ENCODE measurements at regions not wholly inside any gene's neighbourhood (a gene's known extent, or its start where the extent isn't known, plus 50 kb on each side); places are given as distances from the start of the nearest gene placed in this dataset.

DNA sequence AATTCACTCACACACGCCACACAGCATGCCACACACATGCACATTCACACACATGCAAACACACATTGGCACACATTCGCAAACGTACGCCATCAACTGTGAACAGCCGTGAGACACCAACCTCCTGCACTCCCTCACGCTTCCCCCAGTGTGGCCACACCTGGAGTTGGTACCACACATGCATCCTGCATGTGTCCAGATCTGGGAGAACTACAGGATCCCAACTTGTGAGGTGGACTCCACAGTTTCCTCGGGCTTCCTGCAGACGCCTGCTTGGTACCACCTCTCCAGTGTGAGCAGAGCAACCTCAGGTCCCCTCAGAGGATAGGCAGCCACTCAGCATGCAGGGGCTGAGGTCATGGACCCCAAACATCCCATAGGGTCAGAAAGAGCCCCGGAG lies 239.0 kb downstream of the EIPR1 start:
- no peak for DNase-seq (ENCODE audit: low read depth)
- H3K4me3 ChIP-seq (ENCODE audit: low read length): no peak overlapping the region
- TF ChIP-seq, protein P1, sequence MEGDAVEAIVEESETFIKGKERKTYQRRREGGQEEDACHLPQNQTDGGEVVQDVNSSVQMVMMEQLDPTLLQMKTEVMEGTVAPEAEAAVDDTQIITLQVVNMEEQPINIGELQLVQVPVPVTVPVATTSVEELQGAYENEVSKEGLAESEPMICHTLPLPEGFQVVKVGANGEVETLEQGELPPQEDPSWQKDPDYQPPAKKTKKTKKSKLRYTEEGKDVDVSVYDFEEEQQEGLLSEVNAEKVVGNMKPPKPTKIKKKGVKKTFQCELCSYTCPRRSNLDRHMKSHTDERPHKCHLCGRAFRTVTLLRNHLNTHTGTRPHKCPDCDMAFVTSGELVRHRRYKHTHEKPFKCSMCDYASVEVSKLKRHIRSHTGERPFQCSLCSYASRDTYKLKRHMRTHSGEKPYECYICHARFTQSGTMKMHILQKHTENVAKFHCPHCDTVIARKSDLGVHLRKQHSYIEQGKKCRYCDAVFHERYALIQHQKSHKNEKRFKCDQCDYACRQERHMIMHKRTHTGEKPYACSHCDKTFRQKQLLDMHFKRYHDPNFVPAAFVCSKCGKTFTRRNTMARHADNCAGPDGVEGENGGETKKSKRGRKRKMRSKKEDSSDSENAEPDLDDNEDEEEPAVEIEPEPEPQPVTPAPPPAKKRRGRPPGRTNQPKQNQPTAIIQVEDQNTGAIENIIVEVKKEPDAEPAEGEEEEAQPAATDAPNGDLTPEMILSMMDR (conservative IDR thresholded peaks at IDR 0.05; ENCODE audit: low read length): no peak

DNA sequence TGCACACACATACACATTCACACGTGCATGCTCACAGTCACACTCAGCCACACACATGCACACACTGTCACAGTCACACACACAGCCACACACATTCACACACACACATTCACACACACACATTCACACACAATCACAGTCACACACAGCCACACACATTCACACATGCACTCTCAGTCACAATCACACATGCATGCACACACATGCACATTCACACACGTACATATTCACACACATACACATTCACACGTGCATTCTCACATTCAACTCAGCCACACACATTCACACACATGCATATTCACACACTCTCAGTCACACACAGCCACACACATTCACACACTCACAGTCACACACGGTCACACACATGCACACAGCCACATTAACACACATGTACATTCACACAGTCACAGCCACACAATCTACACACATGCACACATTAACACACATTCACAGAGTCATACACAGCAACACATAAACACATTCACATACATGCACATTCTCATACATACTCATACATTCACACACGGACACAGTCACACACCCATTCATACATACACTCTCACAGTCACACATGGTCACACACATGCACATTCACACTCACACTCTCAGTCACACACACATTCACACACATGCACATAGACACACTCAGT lies 239.8 kb downstream of the EIPR1 start:
- H3K4me3 ChIP-seq (ENCODE audit: low read length): no peak overlapping the region
- TF ChIP-seq, protein P1 (conservative IDR thresholded peaks at IDR 0.05; ENCODE audit: low read length): no peak
- no peak for DNase-seq (ENCODE audit: low read depth)

DNA sequence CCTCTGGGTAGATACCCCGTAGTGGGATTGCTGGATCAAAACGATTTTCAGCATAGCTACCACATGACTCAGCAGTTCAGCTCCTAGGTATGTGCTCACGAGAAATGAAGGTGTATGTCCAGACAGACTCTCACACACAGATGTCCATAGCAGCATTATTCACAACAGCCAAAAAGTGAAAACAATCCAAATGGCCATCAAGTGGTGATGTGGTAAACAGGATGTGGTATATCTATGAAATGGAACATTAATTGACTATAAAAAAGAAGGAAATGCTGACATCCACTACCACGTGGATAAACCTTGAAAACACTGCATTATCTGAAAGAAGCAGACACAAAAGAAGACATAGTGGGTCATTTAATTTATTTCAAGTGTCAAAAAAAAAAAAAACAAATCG lies 241.9 kb downstream of the EIPR1 start:
- no peak overlapping the region for H3K4me3 ChIP-seq (ENCODE audit: low read length)
- TF ChIP-seq, protein P1 (conservative IDR thresholded peaks at IDR 0.05; ENCODE audit: low read length): no peak
- DNase-seq (ENCODE audit: low read depth): no peak

DNA sequence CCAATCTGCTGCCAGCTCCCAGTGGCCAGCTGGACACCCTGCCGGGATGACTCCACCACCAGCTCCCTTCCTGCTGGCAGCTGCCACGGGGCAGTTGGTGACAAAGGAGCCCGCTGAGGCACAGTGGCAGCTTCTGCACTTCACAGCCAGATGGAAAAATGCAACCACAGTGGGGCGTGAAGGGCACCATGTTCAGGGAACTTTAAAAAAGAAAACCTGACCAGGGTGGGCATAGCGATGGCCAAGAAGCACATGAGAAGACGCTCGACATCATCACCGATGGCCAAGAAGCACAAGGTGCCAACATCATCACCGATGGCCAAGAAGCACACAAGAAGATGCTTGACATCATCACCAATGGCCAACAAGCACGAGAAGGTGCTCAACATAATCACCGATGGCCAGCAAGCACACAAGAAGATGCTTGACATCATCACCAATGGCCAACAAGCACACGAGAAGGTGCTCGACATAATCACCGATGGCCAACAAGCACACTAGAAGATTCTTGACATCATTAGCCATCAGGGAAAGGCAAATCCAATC lies 243.5 kb downstream of the EIPR1 start:
- no peak for DNase-seq (ENCODE audit: low read depth)
- H3K4me3 ChIP-seq (ENCODE audit: low read length): no peak overlapping the region
- TF ChIP-seq, protein P1 (conservative IDR thresholded peaks at IDR 0.05; ENCODE audit: low read length): no peak

DNA sequence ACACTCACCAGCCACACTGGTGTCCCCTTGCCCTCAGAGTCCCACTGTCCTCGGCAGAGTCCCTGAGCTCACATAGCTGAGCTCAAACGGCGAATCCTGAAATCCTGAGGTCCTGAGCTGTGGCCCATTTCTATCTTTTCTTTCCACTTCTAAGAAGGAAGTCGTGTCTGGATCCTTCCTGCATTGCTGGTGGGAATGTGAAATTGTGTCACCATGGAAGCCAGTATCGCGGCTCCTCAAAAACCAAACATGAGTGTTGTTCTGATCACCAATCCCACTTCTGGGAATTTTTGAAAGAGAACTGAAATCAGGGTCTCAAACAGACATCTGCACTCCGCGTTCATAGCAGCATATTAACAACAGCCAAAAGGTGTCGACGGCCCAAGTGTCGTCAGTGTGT lies 244.7 kb downstream of the EIPR1 start:
- H3K4me3 ChIP-seq (ENCODE audit: low read length): no peak overlapping the region
- DNase-seq (ENCODE audit: low read depth): no peak
- TF ChIP-seq, protein P1 (conservative IDR thresholded peaks at IDR 0.05; ENCODE audit: low read length): no peak

DNA sequence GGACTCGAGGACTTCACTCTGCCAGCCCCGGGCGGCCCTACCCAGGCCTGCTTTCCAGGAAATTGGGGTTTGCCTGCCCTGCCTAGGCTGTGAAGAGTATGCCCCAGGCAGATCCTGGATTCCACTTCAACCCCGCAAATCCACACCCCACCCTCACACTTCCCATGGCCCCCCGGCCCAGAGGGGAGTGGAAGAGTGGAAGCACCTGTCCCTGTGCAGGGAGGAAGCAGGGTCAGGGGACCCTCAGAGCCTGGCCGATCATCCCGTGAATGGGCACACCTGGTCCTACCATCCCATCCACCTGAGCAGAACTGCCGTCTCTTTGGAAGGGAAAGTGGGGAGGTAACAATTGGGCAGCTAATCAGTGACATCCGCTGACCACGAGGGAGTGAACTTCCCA lies 245.2 kb downstream of the EIPR1 start:
- TF ChIP-seq, protein P1 (conservative IDR thresholded peaks at IDR 0.05; ENCODE audit: low read length): no peak
- no peak for DNase-seq (ENCODE audit: low read depth)
- H3K4me3 ChIP-seq (ENCODE audit: low read length): no peak overlapping the region

DNA sequence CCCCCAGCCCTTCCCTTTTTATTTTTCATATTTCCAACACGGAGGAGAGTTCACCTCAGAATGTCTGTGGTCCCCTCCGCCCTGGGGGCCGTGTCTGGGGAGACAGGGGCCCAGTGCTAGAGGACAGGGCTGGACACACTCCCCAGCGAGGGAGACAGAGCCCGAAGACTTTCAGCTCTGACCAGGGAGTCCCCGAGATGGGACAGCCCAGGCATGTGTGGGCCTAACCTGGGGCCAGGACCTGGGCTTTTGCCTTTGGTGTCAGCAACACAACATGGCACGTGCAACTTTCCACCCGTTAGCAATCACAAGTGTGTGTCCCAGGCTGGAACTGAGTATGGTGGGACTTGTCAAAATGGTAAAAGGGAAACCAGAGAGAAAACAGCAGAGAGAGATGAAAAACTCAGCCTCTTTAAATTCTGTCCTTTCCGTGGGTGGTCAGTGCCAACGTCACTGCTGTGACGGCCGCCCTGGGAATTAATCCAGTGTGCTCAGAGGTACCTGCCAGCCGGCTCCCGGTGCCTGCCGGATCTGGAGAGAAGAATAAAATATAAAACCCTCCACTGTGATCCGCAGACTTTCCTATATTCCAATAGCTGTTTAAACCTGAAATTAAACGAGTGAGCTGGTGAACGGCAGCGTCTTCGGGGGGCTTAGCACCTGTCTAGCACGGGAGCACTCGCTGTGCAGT lies 245.8 kb downstream of the EIPR1 start:
- no peak overlapping the region for H3K4me3 ChIP-seq (ENCODE audit: low read length)

More for the DNA sequence above, 245.8 kb downstream of the EIPR1 start:
- no peak for DNase-seq (ENCODE audit: low read depth)
- TF ChIP-seq, protein P1 (conservative IDR thresholded peaks at IDR 0.05; ENCODE audit: low read length): no peak

Data from AG10803 (cell line).